MCF 10A (cell line): ENCODE measurements at regions not wholly inside any gene's neighbourhood (a gene's known extent, or its start where the extent isn't known, plus 50 kb on each side); places are given as distances from the start of the nearest gene placed in this dataset.

ENCODE experiments used
- BruUV-seq: library from RNA; stranded (reverse); fragments of 400-500 nt; replicated peaks from 2 replicates; lab custom pipeline; 2021; lab: Mats Ljungman, UMichigan
- CTCF ChIA-PET: fragments of 300-600 bp; sonication (Branson Sonifier 250); formaldehyde crosslinking; extraction: SDS; loops from one replicate; lab custom pipeline; 2021; ENCODE audit warnings: antibody characterized with exemption, inconsistent platforms; lab: Yijun Ruan, JAX
- POLR2A ChIA-PET: fragments of 300-600, 350-650 bp; sonication (Branson Sonifier 250); formaldehyde crosslinking; extraction: SDS; loops from one replicate; lab custom pipeline; 2020; ENCODE audit warnings: antibody characterized with exemption, inconsistent platforms; lab: Yijun Ruan, JAX
- DNase-seq: peaks from one replicate; pipeline ENCODE4 v3.0.0-alpha.2; 2018; ENCODE audit not compliant: unreplicated experiment
- H3K27ac Mint-ChIP-seq: one replicate; pipeline ENCODE4 v1.8.0; 2022; ENCODE audit warnings: mild to moderate bottlenecking, low read depth, mixed read lengths; ENCODE audit not compliant: unreplicated experiment
- H3K27me3 Mint-ChIP-seq: one replicate; pipeline ENCODE4 v1.8.0; 2022; ENCODE audit warnings: mixed read lengths; ENCODE audit not compliant: insufficient read depth, unreplicated experiment
- H3K36me3 Mint-ChIP-seq: one replicate; pipeline ENCODE4 v1.8.0; 2022; ENCODE audit warnings: mild to moderate bottlenecking, moderate library complexity, mixed read lengths; ENCODE audit not compliant: insufficient read depth, unreplicated experiment
- H3K4me1 Mint-ChIP-seq: one replicate; pipeline ENCODE4 v1.8.0; 2022; ENCODE audit warnings: mixed read lengths; ENCODE audit not compliant: insufficient read depth, unreplicated experiment
- H3K4me3 Mint-ChIP-seq: one replicate; pipeline ENCODE4 v1.8.0; 2022; ENCODE audit warnings: mild to moderate bottlenecking, moderate library complexity, mixed read lengths; ENCODE audit not compliant: unreplicated experiment
- H3K9me3 Mint-ChIP-seq: one replicate; pipeline ENCODE4 v1.8.0; 2022; ENCODE audit warnings: mixed read lengths; ENCODE audit not compliant: unreplicated experiment
- intact Hi-C: fragments of 100-400 bp; cut with micrococcal nuclease; formaldehyde crosslinking; loops from 2 replicates; pipeline ENCODE4 v1.14.1; 2022
- TF ChIP-seq, protein P1 (sequence below): fragments of 200-600 bp; IDR thresholded peaks from one replicate; pipeline ENCODE4 v1.8.0; 2022; ENCODE audit warnings: antibody characterized with exemption, mild to moderate bottlenecking; ENCODE audit not compliant: unreplicated experiment

DNA sequence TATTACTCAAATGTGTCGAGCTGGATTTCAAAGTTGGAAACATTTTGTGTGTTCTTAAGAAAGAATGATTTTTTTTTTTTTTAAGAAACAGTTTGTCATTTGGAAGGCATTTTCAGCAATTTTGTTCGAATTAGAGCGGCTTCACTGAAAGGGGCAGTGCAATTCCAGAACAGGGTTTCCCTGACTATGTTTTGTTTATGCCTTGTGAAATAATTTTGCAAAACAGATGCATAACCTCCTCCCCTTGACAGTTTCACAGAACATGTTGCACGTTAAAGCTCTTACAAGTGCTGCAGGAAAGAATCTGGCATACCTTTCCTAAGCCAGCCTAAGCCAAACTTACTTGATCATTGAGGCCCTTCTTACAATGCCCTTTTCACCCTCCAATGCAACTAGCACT, 216.0 kb upstream of the SSTR4 start:
- Mint-ChIP-seq H3K36me3 (peaks cover 6% of the 10 kb centered on the region), H3K4me3 (no peak overlapping the region), H3K27ac (no peak overlapping the region), H3K9me3 (no peaks in the 10 kb centered on the region), H3K27me3 (no peaks in the 10 kb centered on the region), H3K4me1 (peaks cover 6% of the 10 kb centered on the region)
- DNase-seq, result no peak
- ChIA-PET CTCF (interaction anchor here (0.6 to 1.4 kb wide), 3 partner anchors 10 to 328 kb away, joined by 3 to 4 read pairs (median 4); no protein-coding TSS in a partner anchor), POLR2A (no interaction called here)
- intact Hi-C loops, result no loop called here
- TF ChIP-seq, protein P1, sequence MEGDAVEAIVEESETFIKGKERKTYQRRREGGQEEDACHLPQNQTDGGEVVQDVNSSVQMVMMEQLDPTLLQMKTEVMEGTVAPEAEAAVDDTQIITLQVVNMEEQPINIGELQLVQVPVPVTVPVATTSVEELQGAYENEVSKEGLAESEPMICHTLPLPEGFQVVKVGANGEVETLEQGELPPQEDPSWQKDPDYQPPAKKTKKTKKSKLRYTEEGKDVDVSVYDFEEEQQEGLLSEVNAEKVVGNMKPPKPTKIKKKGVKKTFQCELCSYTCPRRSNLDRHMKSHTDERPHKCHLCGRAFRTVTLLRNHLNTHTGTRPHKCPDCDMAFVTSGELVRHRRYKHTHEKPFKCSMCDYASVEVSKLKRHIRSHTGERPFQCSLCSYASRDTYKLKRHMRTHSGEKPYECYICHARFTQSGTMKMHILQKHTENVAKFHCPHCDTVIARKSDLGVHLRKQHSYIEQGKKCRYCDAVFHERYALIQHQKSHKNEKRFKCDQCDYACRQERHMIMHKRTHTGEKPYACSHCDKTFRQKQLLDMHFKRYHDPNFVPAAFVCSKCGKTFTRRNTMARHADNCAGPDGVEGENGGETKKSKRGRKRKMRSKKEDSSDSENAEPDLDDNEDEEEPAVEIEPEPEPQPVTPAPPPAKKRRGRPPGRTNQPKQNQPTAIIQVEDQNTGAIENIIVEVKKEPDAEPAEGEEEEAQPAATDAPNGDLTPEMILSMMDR, result no peak
- BruUV-seq, result no TSS peak

DNA sequence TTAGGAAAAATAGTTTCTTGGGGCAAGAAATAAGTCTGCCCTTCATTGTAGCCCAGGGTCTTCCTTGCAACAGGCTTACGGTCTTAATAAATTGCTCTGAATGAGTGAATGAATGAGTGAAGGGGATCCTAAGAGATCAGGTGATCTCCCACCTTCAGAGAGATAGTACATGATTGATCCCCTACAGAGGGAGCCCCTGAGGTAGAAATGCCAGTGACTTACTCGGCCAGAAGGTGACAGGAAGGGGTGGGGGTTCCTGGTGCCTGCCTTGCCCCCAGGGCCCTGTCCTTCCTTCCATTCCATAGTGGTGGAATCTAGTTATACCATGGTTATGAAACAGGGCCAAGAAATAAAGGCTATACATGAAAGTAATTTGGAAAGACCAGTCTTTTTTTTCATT, 215.3 kb upstream of the SSTR4 start:
- Mint-ChIP-seq H3K27ac (no peak overlapping the region), H3K4me3 (no peak overlapping the region), H3K27me3 (no peaks in the 10 kb centered on the region), H3K4me1 (peaks cover 7% of the 10 kb centered on the region), H3K36me3 (peaks cover 6% of the 10 kb centered on the region), H3K9me3 (no peaks in the 10 kb centered on the region)
- intact Hi-C loops, result no loop called here
- BruUV-seq, result no TSS peak
- TF ChIP-seq, protein P1, result no peak
- DNase-seq, result no peak
- CTCF ChIA-PET, result interaction anchor here (1.4 kb wide), 1 partner anchor 11 kb away, joined by 4 read pairs; no protein-coding TSS in a partner anchor
- POLR2A ChIA-PET, result no interaction called here

DNA sequence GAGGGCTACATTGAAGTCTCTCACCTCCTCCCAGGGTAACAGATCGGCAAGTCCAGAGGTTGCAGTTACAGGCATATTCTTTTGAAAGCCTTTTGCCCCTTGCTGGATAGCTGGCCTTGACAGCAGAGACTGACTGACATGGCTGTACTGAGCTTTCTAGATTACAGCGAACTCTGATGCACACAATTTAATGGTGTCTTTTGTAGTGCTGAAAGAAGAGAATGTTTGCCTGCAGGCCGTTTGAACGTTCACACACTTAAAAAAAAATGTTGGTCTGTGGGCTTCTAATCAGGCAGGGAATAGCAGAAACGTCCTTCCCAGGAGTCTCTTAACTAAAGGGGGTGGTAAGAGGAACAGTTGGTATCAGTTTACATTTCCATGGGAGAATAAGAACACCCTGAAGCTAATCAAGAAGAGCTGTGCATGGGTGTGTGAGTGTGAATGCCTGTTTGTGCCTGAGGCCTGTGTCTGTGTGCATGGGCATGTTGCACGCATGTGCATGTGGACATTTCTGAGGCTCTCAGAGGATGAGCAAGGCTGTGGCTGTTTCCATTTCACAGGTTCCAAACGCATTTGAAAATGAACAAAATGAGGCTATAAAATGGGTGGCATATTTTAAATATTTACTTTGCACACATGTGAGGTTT, 213.9 kb upstream of the SSTR4 start:
- no peaks in the 10 kb centered on the region for H3K9me3 Mint-ChIP-seq
- no TSS peak for BruUV-seq
- DNase-seq, result no peak
- H3K4me1 Mint-ChIP-seq, result peaks cover 20% of the 10 kb centered on the region
- TF ChIP-seq, protein P1, result no peak
- intact Hi-C loops, result no loop called here
- POLR2A ChIA-PET, result interaction anchor here (0.6 to 1.5 kb wide), 2 partner anchors 11 to 45 kb away, joined by 3 to 6 read pairs; no protein-coding TSS in a partner anchor
- no peak overlapping the region for H3K27ac Mint-ChIP-seq
- CTCF ChIA-PET, result interaction anchor here (0.7 to 1.0 kb wide), 3 partner anchors 38 to 104 kb away, joined by 3 read pairs; no protein-coding TSS in a partner anchor
- H3K27me3 Mint-ChIP-seq, result no peaks in the 10 kb centered on the region
- no peak overlapping the region for H3K4me3 Mint-ChIP-seq
- H3K36me3 Mint-ChIP-seq, result peaks cover 6% of the 10 kb centered on the region

DNA sequence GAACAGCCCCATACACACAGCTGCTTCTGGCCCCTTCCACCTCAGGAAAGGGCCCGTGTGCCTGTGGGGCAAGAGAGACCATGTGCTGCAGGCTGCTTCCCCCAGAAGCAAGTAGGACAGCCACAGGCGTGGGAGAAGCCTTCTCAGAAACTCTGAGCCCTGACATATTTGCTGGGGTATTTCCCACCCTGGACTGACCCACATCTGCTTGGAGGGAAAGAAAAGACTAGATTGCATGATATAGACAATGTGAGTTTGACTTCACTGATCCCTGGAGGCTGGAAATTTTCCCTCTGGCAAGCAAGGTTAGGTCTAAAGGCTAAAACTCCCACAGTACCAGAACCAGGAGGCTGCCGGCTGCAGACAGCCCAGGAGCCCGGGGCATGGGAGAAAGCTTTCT, 213.3 kb upstream of the SSTR4 start:
- Mint-ChIP-seq H3K27me3 (no peaks in the 10 kb centered on the region), H3K4me1 (peaks cover 20% of the 10 kb centered on the region), H3K27ac (no peak overlapping the region), H3K36me3 (peaks cover 6% of the 10 kb centered on the region), H3K4me3 (no peak overlapping the region), H3K9me3 (no peaks in the 10 kb centered on the region)
- no peak for DNase-seq
- intact Hi-C loops, result no loop called here
- ChIA-PET POLR2A (interaction anchor here (1.5 kb wide), 1 partner anchor 12 kb away, joined by 6 read pairs; no protein-coding TSS in a partner anchor), CTCF (interaction anchor here (1.0 kb wide), 1 partner anchor 38 kb away, joined by 3 read pairs; no protein-coding TSS in a partner anchor)
- no TSS peak for BruUV-seq
- TF ChIP-seq, protein P1, result no peak
